Upper lobe of right lung (tissue), 1 donor: ENCODE measurements at regions not wholly inside any gene's neighbourhood (a gene's known extent, or its start where the extent isn't known, plus 50 kb on each side); places are given as distances from the start of the nearest gene placed in this dataset.

Source experiments
- ATAC-seq: fragments of 200-7000 bp; cut with Tn5 transposase; one replicate; pipeline ENCODE4 v1.9.1; 2020; ENCODE audit warnings: mild to moderate bottlenecking, moderate library complexity
- DNase-seq: peaks from one replicate; pipeline ENCODE4 v3.0.0-alpha.2; 2020
- H3K27ac ChIP-seq: fragments of 200-600 bp; one replicate; pipeline ENCODE4 v1.8.0; 2022
- H3K27me3 ChIP-seq: fragments of 200-600 bp; one replicate; pipeline ENCODE4 v1.8.0; 2022; ENCODE audit warnings: mild to moderate bottlenecking
- H3K36me3 ChIP-seq: fragments of 200-600 bp; one replicate; pipeline ENCODE4 v1.8.0; 2022
- H3K4me1 ChIP-seq: fragments of 200-600 bp; one replicate; pipeline ENCODE4 v1.8.0; 2022
- H3K4me3 ChIP-seq: fragments of 200-600 bp; one replicate; pipeline ENCODE4 v1.8.0; 2022; ENCODE audit warnings: mild to moderate bottlenecking
- H3K9me3 ChIP-seq: fragments of 200-600 bp; one replicate; pipeline ENCODE4 v1.8.0; 2022
- CTCF ChIP-seq: fragments of 200-600 bp; IDR thresholded peaks from one replicate; pipeline ENCODE4 v1.8.0; 2022; ENCODE audit warnings: antibody characterized with exemption
- intact Hi-C: fragments of 100-400 bp; cut with DNase I; formaldehyde crosslinking; loops from one replicate; pipeline ENCODE4 v1.11.0; 2022
- donor health status: DM: no; HTN: yes; CAD: no; lungs with severe emphysema.

GRCh38 chr10:70966646-70967553, 78.5 kb upstream of the PCBD1 start:
- no peaks in the 10 kb centered on the region for H3K4me1 ChIP-seq
- H3K9me3 ChIP-seq: peaks cover 5% of the 10 kb centered on the region
- no peaks in the 10 kb centered on the region for H3K36me3 ChIP-seq
- H3K27me3 ChIP-seq: peaks cover 6% of the 10 kb centered on the region
- no peak overlapping the region for H3K4me3 ChIP-seq
- ATAC-seq (no peak), DNase-seq (no peak)
- no peak overlapping the region for H3K27ac ChIP-seq
- intact Hi-C loops: no loop called here
- no peak for TF ChIP-seq CTCF

DNA sequence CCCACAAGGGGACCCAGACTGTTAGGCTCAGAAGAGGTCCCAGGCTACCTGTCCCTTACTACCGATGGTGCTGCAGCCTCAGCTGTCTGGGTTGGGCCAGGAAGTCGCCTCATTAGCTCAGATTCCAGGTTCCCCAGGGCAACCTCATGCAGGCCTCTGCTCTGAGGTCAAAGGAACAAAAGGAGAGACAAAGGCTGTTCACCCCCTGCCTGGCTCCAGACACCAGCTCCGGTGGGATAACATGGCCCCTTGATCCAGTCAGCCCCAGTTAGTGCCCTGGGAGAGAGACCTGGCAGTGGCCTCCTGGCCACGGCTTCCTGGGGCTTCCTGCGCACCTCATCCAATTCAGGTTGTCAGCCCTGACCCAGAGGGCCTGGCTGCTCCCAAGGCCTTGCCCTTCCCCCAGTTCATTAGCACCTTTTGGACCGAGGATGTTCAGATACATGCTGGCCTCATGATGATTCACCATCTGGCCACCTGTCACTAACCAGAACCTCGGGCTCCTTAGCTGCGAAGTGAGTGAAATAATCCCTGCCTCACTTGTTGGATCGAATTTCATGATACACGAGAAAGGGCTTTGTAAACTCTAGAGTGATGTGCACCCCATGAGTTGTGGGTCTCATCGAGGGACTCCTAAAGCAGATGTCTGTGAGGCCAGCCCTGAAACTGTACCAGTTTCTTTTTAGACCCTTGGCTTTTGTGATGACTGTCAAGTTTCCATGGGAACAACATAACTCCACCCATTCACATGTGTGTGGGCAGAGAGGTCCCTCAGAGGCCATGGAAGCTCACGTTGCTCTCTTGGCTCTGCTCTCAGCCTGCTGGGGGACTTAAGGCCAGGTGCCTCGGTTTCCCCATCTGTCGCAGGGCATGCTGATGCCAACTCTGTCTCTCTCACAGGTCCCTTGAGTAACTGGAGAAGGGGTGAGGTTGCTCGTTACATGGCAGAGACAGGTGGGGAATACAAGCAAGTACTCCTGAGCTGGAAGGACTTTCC, 79.5 kb upstream of the PCBD1 start:
- DNase-seq (no peak), ATAC-seq (no peak)
- Histone ChIP-seq H3K27me3 (peaks cover 6% of the 10 kb centered on the region), H3K4me1 (no peaks in the 10 kb centered on the region), H3K36me3 (no peaks in the 10 kb centered on the region), H3K4me3 (no peak overlapping the region), H3K9me3 (peaks cover 9% of the 10 kb centered on the region), H3K27ac (no peak overlapping the region)
- no peak for TF ChIP-seq CTCF
- intact Hi-C loops: no loop called here

DNA sequence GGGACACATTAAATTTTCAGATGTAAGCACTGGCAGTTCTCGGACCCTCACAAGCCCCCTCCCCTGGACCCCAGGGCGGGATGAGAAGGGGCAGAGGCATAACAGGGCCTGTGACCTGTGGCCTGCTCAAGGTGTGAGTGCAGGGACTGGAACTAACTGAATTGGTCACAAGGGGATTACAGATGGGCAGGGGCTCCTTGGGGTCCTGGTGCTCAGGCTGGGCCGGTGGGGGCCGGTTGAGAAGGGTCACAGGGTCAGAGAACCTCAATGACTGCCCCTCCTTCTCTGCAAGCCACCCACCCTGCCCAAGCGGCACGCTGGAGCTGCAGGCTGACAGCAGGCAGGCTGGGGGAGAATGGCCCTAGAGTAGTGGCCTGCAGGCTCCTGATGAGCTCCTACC, 80.8 kb upstream of the PCBD1 start:
- TF ChIP-seq CTCF: no peak
- Histone ChIP-seq H3K4me3 (no peak overlapping the region), H3K36me3 (no peaks in the 10 kb centered on the region), H3K4me1 (no peaks in the 10 kb centered on the region), H3K9me3 (peaks cover 9% of the 10 kb centered on the region), H3K27ac (no peak overlapping the region), H3K27me3 (peaks cover 6% of the 10 kb centered on the region)
- intact Hi-C loops: no loop called here
- ATAC-seq (no peak), DNase-seq (no peak)

GRCh38 chr10:70970830-70971229, 82.5 kb upstream of the PCBD1 start:
- intact Hi-C loops: no loop called here
- no peak for ATAC-seq
- Histone ChIP-seq H3K4me3 (no peak overlapping the region), H3K9me3 (peaks cover 9% of the 10 kb centered on the region), H3K27ac (no peak overlapping the region), H3K36me3 (no peaks in the 10 kb centered on the region), H3K4me1 (no peaks in the 10 kb centered on the region), H3K27me3 (peaks cover 5% of the 10 kb centered on the region)
- no peak for TF ChIP-seq CTCF
- DNase-seq: no peak

- TF ChIP-seq CTCF: no peak
- no peaks in the 10 kb centered on the region for H3K27me3 ChIP-seq
- H3K9me3 ChIP-seq: peaks cover 9% of the 10 kb centered on the region
- H3K4me3 ChIP-seq: no peak overlapping the region
- ATAC-seq (no peak), DNase-seq (no peak)
- intact Hi-C loops: no loop called here
- H3K27ac ChIP-seq: no peak overlapping the region
- H3K4me1 ChIP-seq: no peaks in the 10 kb centered on the region
- no peaks in the 10 kb centered on the region for H3K36me3 ChIP-seq
Measured at GRCh38 chr10:70973275-70973674, 84.9 kb upstream of the PCBD1 start.
